Breast epithelium (tissue), 4 donors: ENCODE measurements at regions not wholly inside any gene's neighbourhood (a gene's known extent, or its start where the extent isn't known, plus 50 kb on each side); places are given as distances from the start of the nearest gene placed in this dataset.

Experiments
- DNase-seq, 2 donors: peaks; one replicate each; pipeline ENCODE4 v3.0.0-alpha.2; 2019; ENCODE audit warnings: low spot score in 2 of 2
- H3K27ac ChIP-seq, 2 donors: fragments of 200-600 bp; sonication (generic) in 1 of 2; one replicate each; pipeline ENCODE4 v1.5.1; 2016 to 2019; ENCODE audit warnings: mild to moderate bottlenecking in 1 of 2
- H3K27me3 ChIP-seq, 2 donors: fragments of 200-600 bp; sonication (generic) in 1 of 2; one replicate each; pipeline versions ENCODE4 v1.5.1 to v1.6.0; 2017 to 2019; ENCODE audit warnings: control low read depth in 1 of 2, mild to moderate bottlenecking in 1 of 2
- H3K36me3 ChIP-seq: fragments of 200-600 bp; one replicate; pipeline ENCODE4 v1.5.1; 2019
- H3K4me1 ChIP-seq, 2 donors: fragments of 200-600 bp; sonication (generic); one replicate each; pipeline ENCODE4 v1.5.1; 2016 to 2019; ENCODE audit warnings: control low read depth in 1 of 2
- H3K4me3 ChIP-seq, 3 donors: fragments of 200-600 bp; sonication (generic); 1 replicate in 2 of 3; 2 replicates in 1 of 3; pipeline ENCODE4 v1.5.1; 2016 to 2019; ENCODE audit warnings: mild to moderate bottlenecking in 3 of 3, moderate library complexity in 2 of 3
- H3K9me3 ChIP-seq, 2 donors: fragments of 200-600 bp; sonication (generic) in 1 of 2; one replicate each; pipeline ENCODE4 v1.5.1; 2016 to 2019; ENCODE audit warnings: control low read depth in 1 of 2
- POLR2A ChIP-seq: fragments of 450-650 bp; IDR thresholded peaks from one replicate; pipeline ENCODE4 v1.6.1; 2016; ENCODE audit warnings: antibody characterized with exemption, mild to moderate bottlenecking, moderate library complexity
- POLR2AphosphoS5 ChIP-seq, 3 donors: sonication (generic); formaldehyde crosslinking; IDR thresholded peaks; one replicate each; pipeline ENCODE4 v1.6.1; 2017; ENCODE audit warnings: antibody characterized with exemption in 3 of 3
- intact Hi-C: fragments of 100-400 bp; cut with DNase I; formaldehyde crosslinking; loops from one replicate; pipeline ENCODE4 v1.15.1; 2023; ENCODE audit warnings: low total_unique reads
- TF ChIP-seq, protein P1 (sequence below), 3 donors: fragments of 450-650 bp; IDR thresholded peaks; one replicate each; pipeline ENCODE4 v1.5.1; 2016 to 2017; ENCODE audit warnings: antibody characterized with exemption in 3 of 3, mild to moderate bottlenecking in 3 of 3, moderate library complexity in 3 of 3

DNA sequence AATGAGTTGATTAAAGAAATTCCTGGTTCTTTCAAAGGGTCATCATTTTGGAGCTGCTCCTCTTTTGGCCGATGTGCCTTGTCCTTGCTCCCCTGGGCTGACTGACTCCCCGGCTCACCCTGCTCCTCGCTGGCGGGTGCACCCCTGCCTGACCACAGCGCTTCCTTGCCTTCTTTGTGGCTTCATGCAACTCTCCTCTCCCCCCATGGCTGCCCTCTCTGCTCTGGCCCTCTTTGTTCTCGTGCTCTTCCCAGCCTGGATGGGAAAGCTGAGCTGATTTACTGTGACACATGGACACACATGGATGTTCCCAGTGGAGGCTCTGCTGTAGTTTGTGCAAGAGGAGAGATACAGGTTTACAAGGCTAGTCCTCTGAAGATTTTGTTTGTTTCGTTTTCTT is 234.6 kb downstream of the HAUS1 start:
- H3K4me3 ChIP-seq, result no peak overlapping the region
- no peaks in the 10 kb centered on the region for H3K27me3 ChIP-seq
- no peaks in the 10 kb centered on the region for H3K4me1 ChIP-seq
- no peak overlapping the region for H3K27ac ChIP-seq
- DNase-seq, result no peak
- H3K9me3 ChIP-seq, result no peaks in the 10 kb centered on the region
- TF ChIP-seq, protein P1, sequence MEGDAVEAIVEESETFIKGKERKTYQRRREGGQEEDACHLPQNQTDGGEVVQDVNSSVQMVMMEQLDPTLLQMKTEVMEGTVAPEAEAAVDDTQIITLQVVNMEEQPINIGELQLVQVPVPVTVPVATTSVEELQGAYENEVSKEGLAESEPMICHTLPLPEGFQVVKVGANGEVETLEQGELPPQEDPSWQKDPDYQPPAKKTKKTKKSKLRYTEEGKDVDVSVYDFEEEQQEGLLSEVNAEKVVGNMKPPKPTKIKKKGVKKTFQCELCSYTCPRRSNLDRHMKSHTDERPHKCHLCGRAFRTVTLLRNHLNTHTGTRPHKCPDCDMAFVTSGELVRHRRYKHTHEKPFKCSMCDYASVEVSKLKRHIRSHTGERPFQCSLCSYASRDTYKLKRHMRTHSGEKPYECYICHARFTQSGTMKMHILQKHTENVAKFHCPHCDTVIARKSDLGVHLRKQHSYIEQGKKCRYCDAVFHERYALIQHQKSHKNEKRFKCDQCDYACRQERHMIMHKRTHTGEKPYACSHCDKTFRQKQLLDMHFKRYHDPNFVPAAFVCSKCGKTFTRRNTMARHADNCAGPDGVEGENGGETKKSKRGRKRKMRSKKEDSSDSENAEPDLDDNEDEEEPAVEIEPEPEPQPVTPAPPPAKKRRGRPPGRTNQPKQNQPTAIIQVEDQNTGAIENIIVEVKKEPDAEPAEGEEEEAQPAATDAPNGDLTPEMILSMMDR (IDR thresholded peaks at IDR 0.05), result no peak
- TF ChIP-seq POLR2A (no peak), POLR2AphosphoS5 (IDR thresholded peaks at IDR 0.05) (no peak)
- H3K36me3 ChIP-seq, result no peaks in the 10 kb centered on the region
- intact Hi-C loops, result no loop called here

- Histone ChIP-seq H3K36me3 (no peaks in the 10 kb centered on the region), H3K4me3 (no peak overlapping the region), H3K9me3 (no peaks in the 10 kb centered on the region), H3K27ac (no peak overlapping the region), H3K4me1 (no peaks in the 10 kb centered on the region), H3K27me3 (no peaks in the 10 kb centered on the region)
- intact Hi-C loops, result no loop called here
- TF ChIP-seq POLR2A (no peak), POLR2AphosphoS5 (IDR thresholded peaks at IDR 0.05) (no peak)
- TF ChIP-seq, protein P1 (IDR thresholded peaks at IDR 0.05), result no peak
- no peak for DNase-seq
These were observed 236.5 kb downstream of the HAUS1 start for GRCh38 chr18:46340716-46341115.

DNA sequence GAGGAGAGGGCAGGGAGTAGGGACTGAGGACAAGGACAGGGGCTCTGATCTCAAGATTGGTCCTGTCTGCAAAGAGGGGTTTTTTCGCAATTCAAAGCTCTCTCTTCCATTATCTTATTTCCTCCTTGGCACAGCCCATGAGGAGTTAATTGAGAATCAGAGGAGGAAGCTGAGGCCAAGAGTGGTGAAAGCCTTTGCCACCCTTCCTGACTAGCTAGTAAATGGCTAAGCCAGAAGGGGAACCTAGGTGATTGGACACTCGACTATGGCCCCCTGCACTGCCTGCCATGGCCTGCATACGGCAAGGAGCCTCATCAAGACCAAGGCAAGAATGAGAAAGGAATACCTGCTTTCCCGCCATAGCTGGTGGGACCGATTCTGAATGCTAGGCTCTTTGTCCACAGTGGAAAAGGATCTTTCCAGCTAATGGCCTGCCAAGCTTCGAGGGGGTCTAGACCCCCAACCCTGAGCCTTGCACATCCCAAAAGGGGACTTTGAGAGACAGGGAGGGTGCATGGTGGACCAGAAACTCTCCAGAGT is 237.9 kb downstream of the HAUS1 start:
- Histone ChIP-seq H3K4me3 (no peak overlapping the region), H3K27me3 (no peaks in the 10 kb centered on the region), H3K27ac (no peak overlapping the region), H3K9me3 (no peaks in the 10 kb centered on the region), H3K4me1 (no peaks in the 10 kb centered on the region), H3K36me3 (no peaks in the 10 kb centered on the region)
- intact Hi-C loops, result no loop called here
- TF ChIP-seq, protein P1 (IDR thresholded peaks at IDR 0.05), result no peak
- TF ChIP-seq POLR2AphosphoS5 (IDR thresholded peaks at IDR 0.05), result no peak
- no peak for TF ChIP-seq POLR2A
- DNase-seq, result no peak

DNA sequence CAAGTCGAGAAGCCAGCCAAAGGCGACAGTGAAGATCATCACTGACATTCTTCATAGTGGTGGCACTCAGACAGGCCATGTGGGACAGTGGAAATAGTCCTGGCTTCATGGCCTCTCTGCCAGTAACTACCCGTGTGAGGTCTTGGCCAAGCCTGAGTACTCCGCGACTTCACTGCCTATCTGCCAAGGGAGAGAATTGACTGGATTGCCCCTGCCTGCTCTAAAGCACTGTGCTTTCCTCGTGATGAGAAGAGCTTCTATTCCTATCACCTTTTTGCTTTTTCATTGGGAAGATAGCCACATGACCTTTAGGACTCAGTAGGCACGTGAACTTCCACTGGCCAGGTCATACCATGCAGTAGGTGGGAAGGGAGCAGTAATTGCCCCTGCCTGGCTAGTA is 239.3 kb downstream of the HAUS1 start:
- no peaks in the 10 kb centered on the region for H3K9me3 ChIP-seq
- TF ChIP-seq, protein P1 (IDR thresholded peaks at IDR 0.05), result no peak
- no peak for TF ChIP-seq POLR2A
- no peak for TF ChIP-seq POLR2AphosphoS5 (IDR thresholded peaks at IDR 0.05)
- DNase-seq, result no peak
- H3K4me3 ChIP-seq, result no peak overlapping the region
- H3K27ac ChIP-seq, result no peak overlapping the region
- no peaks in the 10 kb centered on the region for H3K36me3 ChIP-seq
- intact Hi-C loops, result no loop called here
- no peaks in the 10 kb centered on the region for H3K4me1 ChIP-seq
- H3K27me3 ChIP-seq, result no peaks in the 10 kb centered on the region

GRCh38 chr18:46343931-46344372 is 239.8 kb downstream of the HAUS1 start:
- intact Hi-C loops, result no loop called here
- no peak overlapping the region for H3K4me3 ChIP-seq

More at GRCh38 chr18:46343931-46344372, 239.8 kb downstream of the HAUS1 start:
- H3K27me3 ChIP-seq, result no peaks in the 10 kb centered on the region
- peak in 1 of 3 donors; percentile 20 for TF ChIP-seq POLR2AphosphoS5 (IDR thresholded peaks at IDR 0.05)
- no peak for TF ChIP-seq POLR2A
- H3K27ac ChIP-seq, result no peak overlapping the region
- H3K36me3 ChIP-seq, result no peaks in the 10 kb centered on the region
- H3K9me3 ChIP-seq, result no peaks in the 10 kb centered on the region
- H3K4me1 ChIP-seq, result no peaks in the 10 kb centered on the region
- DNase-seq, result no peak
